Colonic mucosa (tissue), 4 donors: ENCODE measurements at regions not wholly inside any gene's neighbourhood (a gene's known extent, or its start where the extent isn't known, plus 50 kb on each side); places are given as distances from the start of the nearest gene placed in this dataset.

ENCODE experiments used
- DNase-seq: peaks from one replicate; pipeline ENCODE4 v3.0.0-alpha.2; 2020
- H3K27ac ChIP-seq: fragments of 200-600 bp; one replicate; pipeline ENCODE4 v1.8.0; 2021
- H3K27me3 ChIP-seq: fragments of 200-600 bp; one replicate; pipeline ENCODE4 v1.8.0; 2021
- H3K36me3 ChIP-seq: fragments of 200-600 bp; one replicate; pipeline ENCODE4 v1.8.0; 2021
- H3K4me1 ChIP-seq: fragments of 200-600 bp; one replicate; pipeline ENCODE4 v1.8.0; 2021; ENCODE audit warnings: mild to moderate bottlenecking
- H3K4me3 ChIP-seq: fragments of 200-600 bp; one replicate; pipeline ENCODE4 v1.8.0; 2021
- H3K9ac ChIP-seq, 2 donors: one replicate each; pipeline ENCODE4 v1.7.0; 2013; ENCODE audit warnings: control low read depth in 2 of 2, low read depth in 2 of 2, low read length in 2 of 2
- H3K9me3 ChIP-seq: fragments of 200-600 bp; one replicate; pipeline ENCODE4 v1.8.0; 2021
- CTCF ChIP-seq: fragments of 200-600 bp; IDR thresholded peaks from one replicate; pipeline ENCODE4 v1.8.0; 2022; ENCODE audit warnings: antibody characterized with exemption, mild to moderate bottlenecking
- intact Hi-C: fragments of 100-400 bp; cut with DNase I; formaldehyde crosslinking; loops from one replicate; pipeline ENCODE4 v1.14.1; 2022
- donor health status: healthy.
- donor health status: DM: no; HTN: no; CAD: no.
- donor health status: DM: no; HTN: no; CAD: no.

GRCh38 chr4:29718136-29718535, 1002.0 kb upstream of the PCDH7 start:
- H3K27ac ChIP-seq: no peak overlapping the region

GRCh38 chr4:29722253-29722652, 997.9 kb upstream of the PCDH7 start:
- intact Hi-C loops: no loop called here
- Histone ChIP-seq H3K9me3 (no peaks in the 10 kb centered on the region), H3K27ac (no peak overlapping the region), H3K4me1 (no peaks in the 10 kb centered on the region), H3K36me3 (no peaks in the 10 kb centered on the region), H3K9ac (no peak overlapping the region), H3K4me3 (no peak overlapping the region), H3K27me3 (no peaks in the 10 kb centered on the region)
- TF ChIP-seq CTCF: no peak
- no peak for DNase-seq

More at GRCh38 chr4:29718136-29718535, 1002.0 kb upstream of the PCDH7 start:
- H3K9ac ChIP-seq: no peak overlapping the region
- no peaks in the 10 kb centered on the region for H3K9me3 ChIP-seq
- intact Hi-C loops: no loop called here
- H3K27me3 ChIP-seq: no peaks in the 10 kb centered on the region
- no peaks in the 10 kb centered on the region for H3K36me3 ChIP-seq
- H3K4me1 ChIP-seq: no peaks in the 10 kb centered on the region
- no peak for DNase-seq
- no peak for TF ChIP-seq CTCF
- H3K4me3 ChIP-seq: no peak overlapping the region

- Histone ChIP-seq H3K4me3 (no peak overlapping the region), H3K9ac (no peak overlapping the region), H3K27ac (no peak overlapping the region), H3K27me3 (no peaks in the 10 kb centered on the region), H3K9me3 (no peaks in the 10 kb centered on the region), H3K4me1 (no peaks in the 10 kb centered on the region), H3K36me3 (no peaks in the 10 kb centered on the region)
- DNase-seq: no peak
- intact Hi-C loops: no loop called here
- no peak for TF ChIP-seq CTCF
Observed at GRCh38 chr4:29726938-29727337, 993.2 kb upstream of the PCDH7 start.

GRCh38 chr4:29734343-29735213, 985.6 kb upstream of the PCDH7 start:
- DNase-seq: no peak
- Histone ChIP-seq H3K4me3 (no peak overlapping the region), H3K27me3 (no peaks in the 10 kb centered on the region), H3K9me3 (no peaks in the 10 kb centered on the region), H3K4me1 (no peaks in the 10 kb centered on the region), H3K9ac (no peak overlapping the region), H3K36me3 (no peaks in the 10 kb centered on the region), H3K27ac (no peak overlapping the region)
- intact Hi-C loops: no loop called here
- TF ChIP-seq CTCF: no peak

GRCh38 chr4:29756966-29757365, 963.2 kb upstream of the PCDH7 start:
- TF ChIP-seq CTCF: no peak
- Histone ChIP-seq H3K4me3 (no peak overlapping the region), H3K27ac (no peak overlapping the region), H3K4me1 (no peaks in the 10 kb centered on the region), H3K36me3 (no peaks in the 10 kb centered on the region), H3K27me3 (no peaks in the 10 kb centered on the region), H3K9me3 (no peaks in the 10 kb centered on the region), H3K9ac (no peak overlapping the region)
- no peak for DNase-seq
- intact Hi-C loops: no loop called here
